Keratinocyte (primary cell): ENCODE measurements at regions not wholly inside any gene's neighbourhood (a gene's known extent, or its start where the extent isn't known, plus 50 kb on each side); places are given as distances from the start of the nearest gene placed in this dataset.

Source experiments
- EZH2 ChIP-seq: IDR thresholded peaks from one replicate; pipeline ENCODE4 v1.6.1; 2012; ENCODE audit warnings: inconsistent platforms, mild to moderate bottlenecking, low read length, moderate library complexity
- TF ChIP-seq, protein P1 (sequence below), 3 experiments: IDR thresholded peaks in 1 of 3; conservative IDR thresholded peaks in 1 of 3; optimal IDR thresholded peaks in 1 of 3; 2 replicates in 2 of 3; 3 replicates in 1 of 3; pipeline versions ENCODE3 to v1.5.1; 2011; ENCODE audit warnings: low read length in 3 of 3, mild to moderate bottlenecking in 3 of 3, moderate library complexity in 2 of 3, control low read depth in 1 of 3, inconsistent platforms in 1 of 3; ENCODE audit not compliant: insufficient read depth in 2 of 3; ENCODE audit errors: extremely low read depth in 1 of 3

DNA sequence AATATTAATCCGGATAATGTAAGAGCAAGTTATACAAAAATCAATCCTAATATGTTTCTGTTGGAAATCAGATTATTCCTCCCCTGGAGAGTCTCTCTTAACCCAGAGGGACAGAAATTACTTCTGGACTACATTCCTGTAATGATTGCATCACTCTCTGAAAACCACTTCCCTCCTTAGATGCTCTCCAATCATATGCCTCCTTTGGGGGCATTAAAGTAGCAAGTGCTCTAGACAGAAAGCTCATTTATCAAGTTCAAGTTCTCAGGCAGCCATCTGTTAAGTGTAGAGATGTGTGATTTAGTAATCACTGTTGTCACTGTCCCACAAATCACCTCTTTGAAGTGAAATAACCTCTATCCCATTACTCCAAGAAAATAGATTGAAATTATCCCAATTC lies 247.1 kb downstream of the SLCO4C1 start:
- TF ChIP-seq, protein P1, sequence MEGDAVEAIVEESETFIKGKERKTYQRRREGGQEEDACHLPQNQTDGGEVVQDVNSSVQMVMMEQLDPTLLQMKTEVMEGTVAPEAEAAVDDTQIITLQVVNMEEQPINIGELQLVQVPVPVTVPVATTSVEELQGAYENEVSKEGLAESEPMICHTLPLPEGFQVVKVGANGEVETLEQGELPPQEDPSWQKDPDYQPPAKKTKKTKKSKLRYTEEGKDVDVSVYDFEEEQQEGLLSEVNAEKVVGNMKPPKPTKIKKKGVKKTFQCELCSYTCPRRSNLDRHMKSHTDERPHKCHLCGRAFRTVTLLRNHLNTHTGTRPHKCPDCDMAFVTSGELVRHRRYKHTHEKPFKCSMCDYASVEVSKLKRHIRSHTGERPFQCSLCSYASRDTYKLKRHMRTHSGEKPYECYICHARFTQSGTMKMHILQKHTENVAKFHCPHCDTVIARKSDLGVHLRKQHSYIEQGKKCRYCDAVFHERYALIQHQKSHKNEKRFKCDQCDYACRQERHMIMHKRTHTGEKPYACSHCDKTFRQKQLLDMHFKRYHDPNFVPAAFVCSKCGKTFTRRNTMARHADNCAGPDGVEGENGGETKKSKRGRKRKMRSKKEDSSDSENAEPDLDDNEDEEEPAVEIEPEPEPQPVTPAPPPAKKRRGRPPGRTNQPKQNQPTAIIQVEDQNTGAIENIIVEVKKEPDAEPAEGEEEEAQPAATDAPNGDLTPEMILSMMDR (optimal IDR thresholded peaks at IDR 0.05 in 1 of 3, IDR thresholded peaks at IDR 0.05 in 1 of 3, conservative IDR thresholded peaks at IDR 0.05 in 1 of 3; ENCODE audit: extremely low read depth in 1 of 3, insufficient read depth in 2 of 3, low read length in 3 of 3): no peak
- no peak for TF ChIP-seq EZH2
